ENCODE measurements at regions not wholly inside any gene's neighbourhood (a gene's known extent, or its start where the extent isn't known, plus 50 kb on each side); places are given as distances from the start of the nearest gene placed in this dataset.

GRCh38 chr1:200354243-200354642 lies 55.6 kb downstream of the ZNF281 start:
- DNase-seq = no peak

GRCh38 chr1:200353232-200353631 lies 56.6 kb downstream of the ZNF281 start:
- no peak for DNase-seq

- no peak for DNase-seq
Observed at GRCh38 chr1:200351826-200352549, 57.8 kb downstream of the ZNF281 start.

GRCh38 chr1:200351425-200351824 lies 58.4 kb downstream of the ZNF281 start:
- no peak for DNase-seq

GRCh38 chr1:200346700-200347099 lies 63.1 kb downstream of the ZNF281 start:
- no peak for DNase-seq

GRCh38 chr1:200345520-200345919 lies 64.3 kb downstream of the ZNF281 start:
- DNase-seq = no peak

- DNase-seq = no peak
Observed at GRCh38 chr1:200343874-200344273, 66.0 kb downstream of the ZNF281 start.

- no peak for DNase-seq
Observed at GRCh38 chr1:200342511-200343311, 67.1 kb downstream of the ZNF281 start.

- no peak for DNase-seq
Observed at GRCh38 chr1:200338451-200338850, 71.4 kb downstream of the ZNF281 start.

- DNase-seq = no peak
Observed at GRCh38 chr1:200337831-200338230, 72.0 kb downstream of the ZNF281 start.

- no peak for DNase-seq
Observed at GRCh38 chr1:200337410-200337809, 72.4 kb downstream of the ZNF281 start.

- no peak for DNase-seq
Observed at GRCh38 chr1:200336901-200337391, 72.9 kb downstream of the ZNF281 start.

- DNase-seq = no peak
Observed at GRCh38 chr1:200336101-200336845, 73.6 kb downstream of the ZNF281 start.

- DNase-seq = no peak
Observed at GRCh38 chr1:200334661-200335256, 75.1 kb downstream of the ZNF281 start.

- DNase-seq = no peak
Observed at GRCh38 chr1:200333329-200333728, 76.5 kb downstream of the ZNF281 start.

- DNase-seq = no peak
Observed at GRCh38 chr1:200332716-200333115, 77.1 kb downstream of the ZNF281 start.

- DNase-seq = no peak
Observed at GRCh38 chr1:200330741-200331428, 79.0 kb downstream of the ZNF281 start.

GRCh38 chr1:200329208-200329882 lies 80.5 kb downstream of the ZNF281 start:
- DNase-seq = no peak

GRCh38 chr1:200328379-200328778 lies 81.5 kb downstream of the ZNF281 start:
- DNase-seq = no peak

GRCh38 chr1:200323856-200324400 lies 85.9 kb downstream of the ZNF281 start:
- no peak for DNase-seq

GRCh38 chr1:200319148-200319547 lies 90.7 kb downstream of the ZNF281 start:
- no peak for DNase-seq
